NCI-H345 treated with DMSO at 0.1 percent for 48 hours (cell line): ENCODE measurements at regions not wholly inside any gene's neighbourhood (a gene's known extent, or its start where the extent isn't known, plus 50 kb on each side); places are given as distances from the start of the nearest gene placed in this dataset.
"Not testable (repeated sequence)": the region's sequence is repeated elsewhere in the genome, so short reads cannot be mapped to it uniquely, and the experiment has no call there.

Experiments used
- DNase-seq: peaks from one replicate; lab custom pipeline; 2025; ENCODE audit not compliant: unreplicated experiment; lab: John Stamatoyannopoulos, UW

- no peak for DNase-seq
These were observed 343.6 kb downstream of the LRRC70 start for GRCh38 chr5:62922191-62922590.

GRCh38 chr5:62920856-62921255 is 342.2 kb downstream of the LRRC70 start:
- DNase-seq, result no peak

DNA sequence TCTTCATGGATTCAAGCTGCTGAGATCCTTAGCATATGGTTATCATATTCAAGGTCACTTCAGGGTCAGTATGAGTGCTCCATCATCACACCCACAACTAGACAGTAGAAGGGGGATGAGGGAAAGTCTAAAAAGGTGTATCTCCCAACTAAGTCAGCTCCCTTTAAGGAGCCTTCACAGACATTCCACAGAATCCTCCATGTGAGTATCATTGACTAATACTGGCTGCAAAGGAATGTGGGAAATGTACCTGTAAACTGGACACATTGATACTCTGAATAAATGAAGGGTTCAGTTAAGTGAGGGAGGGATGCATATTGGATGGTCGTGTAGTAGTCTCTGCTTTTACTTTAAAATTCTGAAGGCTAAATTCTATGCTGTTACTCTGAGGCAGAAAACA is 330.7 kb downstream of the LRRC70 start:
- DNase-seq, result no peak

GRCh38 chr5:62902126-62902525 is 323.5 kb downstream of the LRRC70 start:
- DNase-seq, result no peak

GRCh38 chr5:62900976-62901375 is 322.4 kb downstream of the LRRC70 start:
- DNase-seq, result no peak

DNA sequence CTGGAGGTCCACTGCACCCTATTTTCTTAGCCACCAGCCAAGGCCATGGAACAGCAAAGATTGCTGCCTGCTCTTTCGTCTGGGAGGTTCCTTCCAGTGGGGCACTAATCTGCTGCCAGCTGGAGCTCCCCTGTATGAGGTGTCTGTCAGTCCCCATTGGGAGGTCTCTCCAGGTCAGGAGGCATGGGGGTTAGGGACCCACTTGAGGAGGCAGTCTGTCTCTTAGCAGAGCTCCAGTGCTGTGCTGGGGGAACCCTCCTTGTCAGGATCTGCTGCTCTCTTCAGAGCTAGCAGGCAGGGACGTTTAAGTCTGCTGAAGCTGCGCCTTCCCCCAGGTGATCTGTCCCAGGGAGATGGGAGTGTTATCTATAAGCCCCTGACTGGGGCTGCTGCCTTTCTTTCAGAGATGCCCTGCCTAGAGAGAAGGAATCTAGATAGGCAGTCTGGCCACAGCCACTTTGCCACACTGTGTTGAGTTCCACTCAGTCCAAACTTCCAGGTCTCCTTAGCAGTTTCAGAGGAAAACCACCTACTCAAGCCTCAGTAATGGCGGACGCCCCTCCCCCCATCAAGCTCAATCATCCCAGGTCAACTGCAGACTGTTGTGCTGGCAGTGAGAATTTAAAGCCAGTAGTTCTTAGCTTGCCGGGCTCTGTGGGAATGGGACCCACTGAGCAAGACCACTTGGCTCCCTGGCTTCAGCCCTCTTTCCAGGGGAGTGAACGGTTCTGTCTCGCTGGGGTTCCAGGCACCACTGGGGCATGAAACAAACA is 317.7 kb downstream of the LRRC70 start:
- no peak for DNase-seq

DNA sequence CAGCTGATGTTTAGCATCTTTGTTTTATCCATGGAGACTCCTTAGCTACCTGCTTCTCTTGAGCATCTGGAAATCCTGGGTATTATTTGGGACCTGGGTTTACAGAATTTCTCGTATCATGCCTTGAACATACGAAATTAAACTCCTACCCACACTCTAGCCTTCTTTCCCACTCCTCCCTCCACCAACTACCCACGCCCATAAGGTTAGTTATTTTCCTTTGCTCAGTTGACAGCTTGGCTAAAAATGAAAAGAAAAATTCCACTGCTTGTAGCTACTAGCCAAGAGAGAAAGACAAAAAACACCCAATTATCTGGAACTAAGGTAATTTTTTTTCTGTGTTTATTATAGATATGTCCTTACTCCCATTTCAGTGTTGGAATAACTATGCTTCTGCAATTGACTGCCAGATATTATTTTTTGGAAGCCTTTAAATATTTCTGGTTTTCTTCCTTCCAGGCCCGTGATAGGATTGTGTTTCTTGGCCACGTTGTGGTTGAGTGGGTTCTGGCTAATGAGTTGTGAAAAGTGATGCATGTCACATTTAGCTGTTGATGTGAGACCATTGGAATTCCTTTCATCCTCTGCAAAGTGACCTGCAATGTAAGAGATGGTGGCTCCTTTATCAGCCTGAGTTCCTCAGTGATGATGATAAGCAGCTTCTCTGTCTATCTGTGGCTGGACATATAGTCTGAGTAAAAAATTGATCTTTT is 308.1 kb downstream of the LRRC70 start:
- no peak for DNase-seq

DNA sequence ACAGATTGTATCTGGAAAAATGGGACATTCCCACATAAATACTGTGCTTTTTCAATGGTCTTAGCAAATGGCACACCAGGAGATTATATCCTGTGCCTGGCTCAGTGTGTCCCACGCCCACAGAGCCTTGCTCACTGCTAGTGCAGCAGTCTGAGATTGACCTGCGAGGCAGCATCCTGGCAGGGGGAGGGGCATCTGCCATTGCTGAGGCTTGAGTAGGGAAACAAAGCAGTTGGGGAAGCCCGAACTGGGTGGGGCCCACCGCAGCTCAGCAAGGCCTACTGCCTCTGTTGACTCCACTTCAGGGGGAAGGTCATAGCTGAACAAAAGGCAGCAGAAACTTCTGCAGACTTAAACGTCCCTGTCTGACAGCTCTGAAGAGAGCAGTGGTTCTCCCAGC is 258.7 kb downstream of the LRRC70 start:
- DNase-seq, result not testable (repeated sequence)

DNA sequence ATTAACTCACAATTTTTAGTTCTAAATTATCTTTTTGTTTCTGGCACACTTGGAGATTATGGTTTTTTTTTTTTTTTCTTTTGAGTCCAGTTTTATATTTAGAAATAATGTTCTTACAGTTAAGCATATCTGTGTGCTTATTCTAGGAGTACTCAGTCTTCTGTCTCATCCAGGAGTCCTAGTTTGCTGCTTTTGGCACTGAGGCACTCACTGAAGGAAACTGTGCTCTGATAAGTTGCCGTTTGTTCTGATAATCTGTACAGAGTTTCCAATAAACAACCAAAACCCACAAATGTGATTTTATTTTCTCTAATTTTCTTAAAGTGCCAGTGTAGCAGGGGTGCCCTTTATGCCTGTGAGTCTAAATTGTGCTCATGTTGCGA is 251.0 kb downstream of the LRRC70 start:
- no peak for DNase-seq

DNA sequence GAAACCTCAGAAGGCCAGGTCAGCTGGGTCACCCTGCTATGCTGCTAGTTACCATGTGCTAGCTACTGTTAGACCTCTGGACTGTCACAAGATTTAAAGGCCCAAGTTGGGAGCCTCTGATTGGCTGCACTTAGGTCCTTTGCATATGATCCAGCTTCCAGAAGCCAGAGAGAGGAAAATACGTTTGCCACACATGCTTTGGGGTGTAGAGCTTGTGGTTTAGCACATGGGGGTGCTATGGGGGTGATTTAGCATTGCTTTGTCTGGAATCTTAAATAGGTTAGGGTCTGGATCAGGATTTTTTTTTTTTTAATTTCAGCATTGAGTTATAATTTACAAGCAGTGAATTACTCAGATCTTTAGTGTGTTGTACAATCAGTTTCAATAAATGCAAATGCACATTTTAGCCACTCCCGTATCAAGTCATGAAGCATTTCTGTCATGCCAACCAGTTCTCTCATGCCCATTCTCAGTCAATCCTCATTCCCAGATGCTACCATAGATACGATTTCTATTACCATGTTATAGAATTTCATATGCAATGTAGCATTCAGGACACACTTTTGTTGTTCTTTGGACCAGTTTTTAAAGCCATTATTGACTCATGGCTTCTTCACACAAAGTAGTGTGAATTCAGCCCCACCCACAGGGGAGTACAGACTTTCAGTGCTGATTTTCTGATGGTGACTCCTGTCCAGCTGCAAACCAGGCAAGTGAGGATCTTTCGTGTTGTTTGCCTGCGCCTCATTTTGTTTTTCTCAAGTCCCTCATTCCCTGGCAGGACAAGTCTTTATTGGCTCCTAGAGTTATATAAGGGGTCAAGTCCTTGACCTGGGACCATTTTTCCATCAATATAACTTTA is 250.4 kb downstream of the LRRC70 start:
- DNase-seq, result no peak

DNA sequence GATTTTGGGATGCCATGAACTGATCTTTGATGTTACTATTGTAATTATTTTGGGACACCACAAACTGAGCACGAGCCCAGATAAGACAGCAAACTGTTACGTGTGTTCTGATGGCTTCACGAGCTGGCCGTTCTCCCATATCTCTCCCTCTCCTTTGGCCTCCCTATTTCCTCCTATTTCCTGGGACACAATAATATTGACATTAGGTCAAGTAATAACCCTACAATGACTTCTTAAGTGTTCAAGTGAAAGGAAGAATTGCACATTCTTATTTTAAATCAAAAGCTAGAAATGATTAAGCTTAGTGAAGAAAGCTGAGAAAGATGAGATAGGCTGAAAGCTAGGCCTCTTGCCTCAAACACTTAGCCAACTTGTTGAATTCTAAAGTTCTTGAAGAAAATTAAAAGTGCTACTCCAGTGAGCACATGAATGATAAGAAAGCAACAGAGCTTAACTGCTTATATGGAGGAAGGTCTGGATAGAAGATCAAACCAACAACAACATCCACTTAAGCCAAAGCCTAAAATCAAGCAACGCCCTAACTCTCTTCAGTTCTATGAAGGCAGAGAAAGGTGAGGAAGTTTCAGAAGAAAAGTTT is 247.1 kb downstream of the LRRC70 start:
- DNase-seq, result no peak

GRCh38 chr5:62824936-62825335 is 246.3 kb downstream of the LRRC70 start:
- no peak for DNase-seq

DNA sequence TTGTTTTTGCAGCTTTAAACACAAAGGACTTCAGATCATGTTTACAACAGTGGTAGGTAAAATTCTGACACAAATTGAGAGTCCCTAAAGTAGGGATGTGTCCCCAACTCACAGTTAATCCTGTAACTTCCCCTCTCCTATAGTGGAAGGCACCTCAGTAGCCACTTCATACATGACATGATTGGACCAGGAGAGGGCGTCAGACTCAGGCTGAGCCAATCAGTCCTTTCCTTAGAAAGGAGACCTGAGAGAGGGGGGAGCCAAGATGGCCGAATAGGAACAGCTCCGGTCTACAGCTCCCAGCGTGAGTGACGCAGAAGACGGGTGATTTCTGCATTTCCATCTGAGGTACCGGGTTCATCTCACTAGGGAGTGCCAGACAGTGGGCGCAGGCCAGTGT is 238.4 kb downstream of the LRRC70 start:
- not testable (repeated sequence) for DNase-seq

GRCh38 chr5:62814991-62815390 is 236.4 kb downstream of the LRRC70 start:
- DNase-seq, result no peak

DNA sequence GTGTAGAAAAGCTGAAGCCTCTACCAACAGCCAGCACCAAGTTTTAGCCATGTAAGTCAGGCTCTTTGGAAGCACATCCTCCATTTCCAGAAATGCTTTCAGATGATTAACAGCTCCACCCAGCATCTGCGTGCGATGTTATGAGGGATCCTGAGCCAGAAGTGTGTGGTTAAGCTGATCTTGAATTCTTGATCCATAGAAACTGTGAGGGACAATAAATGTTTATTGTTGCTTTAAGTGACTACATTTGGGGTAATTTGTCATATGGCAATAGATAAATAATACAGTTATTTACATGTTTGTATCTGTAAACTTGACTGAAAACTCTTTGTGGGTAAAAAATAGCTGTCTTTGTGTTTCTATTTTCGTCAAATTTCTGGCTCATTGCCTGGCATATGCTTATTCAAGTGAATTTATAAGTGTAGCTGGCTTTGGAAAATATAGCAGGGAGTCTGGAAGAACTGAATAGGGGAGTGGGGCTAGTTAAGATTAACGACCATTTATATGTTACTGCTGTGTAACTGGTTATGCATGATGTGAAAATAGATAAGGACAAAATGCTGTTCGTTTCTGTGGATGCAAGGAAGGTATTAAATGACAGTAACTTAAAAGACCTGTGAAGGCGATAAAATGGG is 234.1 kb downstream of the LRRC70 start:
- DNase-seq, result no peak

DNA sequence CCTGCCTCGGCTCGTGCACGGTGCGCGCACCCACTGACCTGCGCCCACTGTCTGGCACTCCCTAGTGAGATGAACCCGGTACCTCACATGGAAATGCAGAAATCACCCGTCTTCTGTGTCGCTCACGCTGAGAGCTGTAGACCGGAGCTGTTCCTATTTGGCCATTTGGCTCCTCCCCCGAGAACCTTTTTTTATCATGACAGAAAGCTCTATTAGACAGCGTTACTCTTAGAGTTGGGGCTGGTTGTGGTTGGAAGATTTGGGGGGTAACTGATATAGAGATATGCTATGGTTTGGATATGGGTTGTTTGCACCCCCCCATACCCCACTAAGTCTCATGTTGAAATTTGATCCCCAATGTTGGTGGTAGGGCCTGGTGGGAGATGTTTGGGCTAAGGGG is 226.2 kb downstream of the LRRC70 start:
- DNase-seq, result not testable (repeated sequence)

DNA sequence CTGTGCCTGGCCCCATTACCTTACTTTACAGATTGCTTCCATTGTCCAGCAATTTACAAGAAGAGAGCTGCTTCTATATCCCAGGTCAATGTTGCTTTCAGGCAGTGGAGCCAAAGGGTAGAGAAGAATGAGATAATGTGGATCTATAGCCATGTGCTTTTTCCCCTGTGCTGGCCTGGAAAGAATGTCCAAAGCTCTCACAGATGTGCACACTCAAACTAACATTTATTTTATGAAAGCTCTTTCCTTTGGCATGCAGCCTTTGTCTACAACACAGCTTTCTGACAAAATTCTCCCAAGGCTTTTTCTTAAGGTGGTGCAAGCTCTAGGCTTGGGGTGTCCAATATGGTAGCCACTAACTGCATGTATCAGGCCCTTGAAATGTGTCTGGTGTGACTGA is 217.3 kb downstream of the LRRC70 start:
- no peak for DNase-seq

DNA sequence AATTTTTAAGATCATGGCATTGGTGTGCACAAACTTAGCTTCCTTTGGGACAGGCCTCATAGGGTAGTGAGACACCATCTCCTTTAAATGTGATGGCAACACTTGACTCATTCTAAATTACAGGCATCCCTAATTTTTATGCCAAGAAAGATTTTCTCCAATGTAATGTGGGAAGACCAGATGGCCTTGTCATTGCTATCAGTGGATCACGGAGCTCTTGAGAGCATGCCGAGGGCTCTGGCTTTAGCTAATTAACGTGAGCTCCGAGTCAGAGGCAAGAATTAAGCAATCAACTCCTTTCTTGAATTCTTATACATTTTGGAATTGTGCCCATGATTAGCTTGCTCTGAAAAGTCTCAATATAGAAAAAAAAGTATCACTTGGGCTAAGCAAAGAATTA is 215.8 kb downstream of the LRRC70 start:
- no peak for DNase-seq

- DNase-seq, result no peak
These were observed 212.4 kb downstream of the LRRC70 start for GRCh38 chr5:62791059-62791458.

GRCh38 chr5:62790348-62790747 is 211.7 kb downstream of the LRRC70 start:
- peak; percentile 95 for DNase-seq

DNA sequence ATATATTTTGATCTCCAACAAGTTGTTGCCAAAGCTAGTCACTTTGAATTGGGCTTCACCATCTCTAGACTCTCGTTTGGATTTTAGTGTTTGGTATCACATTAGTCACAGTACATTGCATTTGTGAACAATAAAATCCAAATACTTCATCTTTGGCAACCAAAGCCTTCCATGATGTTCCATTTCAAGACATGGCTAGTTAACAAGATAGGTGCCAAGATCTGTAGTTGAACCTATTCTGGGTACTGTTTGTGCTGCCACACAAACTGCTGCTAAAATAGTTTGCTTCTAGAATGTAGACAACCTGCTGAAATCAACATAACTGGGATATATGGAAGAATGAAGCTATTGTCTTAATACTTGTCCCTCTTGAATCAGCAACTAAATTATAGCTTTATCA is 207.5 kb downstream of the LRRC70 start:
- DNase-seq, result no peak
